ENCODE measurements at regions not wholly inside any gene's neighbourhood (a gene's known extent, or its start where the extent isn't known, plus 50 kb on each side); places are given as distances from the start of the nearest gene placed in this dataset.
"Not testable (repeated sequence)": the region's sequence is repeated elsewhere in the genome, so short reads cannot be mapped to it uniquely, and the experiment has no call there.

- not testable (repeated sequence) for DNase-seq
Measured at GRCh38 chr4:18418195-18418898, 396.8 kb upstream of the LCORL start.

- not testable (repeated sequence) for DNase-seq
Measured at GRCh38 chr4:18417651-18418050, 396.1 kb upstream of the LCORL start.

GRCh38 chr4:18406264-18406663 is 384.7 kb upstream of the LCORL start:
- DNase-seq: no peak

GRCh38 chr4:18405054-18405453 is 383.5 kb upstream of the LCORL start:
- DNase-seq: no peak

- DNase-seq: no peak
Measured at GRCh38 chr4:18404642-18405041, 383.1 kb upstream of the LCORL start.

- no peak for DNase-seq
Measured at GRCh38 chr4:18403327-18403726, 381.8 kb upstream of the LCORL start.

- no peak for DNase-seq
Measured at GRCh38 chr4:18401868-18402267, 380.3 kb upstream of the LCORL start.

- no peak for DNase-seq
Measured at GRCh38 chr4:18401425-18401824, 379.9 kb upstream of the LCORL start.

- DNase-seq: peak in 1 of 58 donors; percentile 9
Measured at GRCh38 chr4:18398661-18399060, 377.1 kb upstream of the LCORL start.

- no peak for DNase-seq
Measured at GRCh38 chr4:18397681-18398390, 376.3 kb upstream of the LCORL start.

GRCh38 chr4:18394656-18395055 is 373.1 kb upstream of the LCORL start:
- DNase-seq: no peak

- no peak for DNase-seq
Measured at GRCh38 chr4:18391354-18391728, 369.8 kb upstream of the LCORL start.

- DNase-seq: peak in 1 of 58 donors; percentile 0
Measured at GRCh38 chr4:18390655-18391353, 369.2 kb upstream of the LCORL start.

- no peak for DNase-seq
Measured at GRCh38 chr4:18389115-18389514, 367.6 kb upstream of the LCORL start.

- no peak for DNase-seq
Measured at GRCh38 chr4:18388039-18388438, 366.5 kb upstream of the LCORL start.

- DNase-seq: no peak
Measured at GRCh38 chr4:18381186-18381585, 359.6 kb upstream of the LCORL start.

GRCh38 chr4:18369561-18369960 is 348.0 kb upstream of the LCORL start:
- no peak for DNase-seq

GRCh38 chr4:18366892-18367291 is 345.3 kb upstream of the LCORL start:
- no peak for DNase-seq

- no peak for DNase-seq
Measured at GRCh38 chr4:18366136-18366535, 344.6 kb upstream of the LCORL start.

GRCh38 chr4:18343581-18343980 is 322.0 kb upstream of the LCORL start:
- no peak for DNase-seq

GRCh38 chr4:18342847-18343246 is 321.3 kb upstream of the LCORL start:
- no peak for DNase-seq

- no peak for DNase-seq
Measured at GRCh38 chr4:18321956-18322530, 300.5 kb upstream of the LCORL start.

All from anterior cingulate cortex (tissue), 58 donors.